AG04449 (cell line): ENCODE measurements at regions not wholly inside any gene's neighbourhood (a gene's known extent, or its start where the extent isn't known, plus 50 kb on each side); places are given as distances from the start of the nearest gene placed in this dataset.

Source experiments
- CTCF ChIA-PET: fragments of 350-600 bp; formaldehyde crosslinking; extraction: SDS; loops from one replicate; lab custom pipeline; 2021; ENCODE audit warnings: antibody characterized with exemption; lab: Yijun Ruan, JAX
- POLR2A ChIA-PET: fragments of 400-600, 350-600 bp; formaldehyde crosslinking; extraction: SDS; loops from one replicate; lab custom pipeline; 2020; ENCODE audit warnings: antibody characterized with exemption, inconsistent platforms; lab: Yijun Ruan, JAX
- DNase-seq: peaks from one replicate; pipeline ENCODE4 v3.0.0-alpha.2; 2010; ENCODE audit warnings: low read depth, low spot score
- H3K4me3 ChIP-seq: 2 replicates; pipeline ENCODE4 v1.5.1; 2011; ENCODE audit warnings: low read depth, mild to moderate bottlenecking, control low read depth, low read length
- TF ChIP-seq, protein P1 (sequence below): IDR thresholded peaks from one replicate; pipeline ENCODE4 v1.5.1; 2011; ENCODE audit warnings: mild to moderate bottlenecking, moderate library complexity, low read length, control low read depth, inconsistent platforms; ENCODE audit not compliant: insufficient read depth; ENCODE audit errors: missing control alignments

DNA sequence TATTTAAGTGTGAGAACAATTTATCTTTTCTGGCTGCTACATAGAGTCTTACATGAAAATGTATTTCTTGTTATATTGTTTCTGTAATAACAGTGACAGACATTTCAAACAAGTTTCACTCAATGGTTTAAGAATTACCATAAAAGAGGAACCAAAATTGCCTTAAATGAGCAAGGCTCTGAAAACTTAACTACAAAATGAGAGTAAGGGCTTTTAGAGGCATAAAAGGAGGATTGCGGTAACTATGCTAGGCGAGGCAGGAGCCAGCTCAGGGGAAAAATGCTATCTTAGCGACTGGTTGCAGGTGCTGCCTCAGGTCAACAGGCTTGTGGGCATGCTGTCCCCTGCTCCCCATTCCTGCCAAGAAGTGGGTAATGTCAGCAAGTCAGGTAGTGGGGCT, 81.7 kb upstream of the MSI2 start:
- H3K4me3 ChIP-seq = no peak overlapping the region
- CTCF ChIA-PET = no interaction called here
- TF ChIP-seq, protein P1, sequence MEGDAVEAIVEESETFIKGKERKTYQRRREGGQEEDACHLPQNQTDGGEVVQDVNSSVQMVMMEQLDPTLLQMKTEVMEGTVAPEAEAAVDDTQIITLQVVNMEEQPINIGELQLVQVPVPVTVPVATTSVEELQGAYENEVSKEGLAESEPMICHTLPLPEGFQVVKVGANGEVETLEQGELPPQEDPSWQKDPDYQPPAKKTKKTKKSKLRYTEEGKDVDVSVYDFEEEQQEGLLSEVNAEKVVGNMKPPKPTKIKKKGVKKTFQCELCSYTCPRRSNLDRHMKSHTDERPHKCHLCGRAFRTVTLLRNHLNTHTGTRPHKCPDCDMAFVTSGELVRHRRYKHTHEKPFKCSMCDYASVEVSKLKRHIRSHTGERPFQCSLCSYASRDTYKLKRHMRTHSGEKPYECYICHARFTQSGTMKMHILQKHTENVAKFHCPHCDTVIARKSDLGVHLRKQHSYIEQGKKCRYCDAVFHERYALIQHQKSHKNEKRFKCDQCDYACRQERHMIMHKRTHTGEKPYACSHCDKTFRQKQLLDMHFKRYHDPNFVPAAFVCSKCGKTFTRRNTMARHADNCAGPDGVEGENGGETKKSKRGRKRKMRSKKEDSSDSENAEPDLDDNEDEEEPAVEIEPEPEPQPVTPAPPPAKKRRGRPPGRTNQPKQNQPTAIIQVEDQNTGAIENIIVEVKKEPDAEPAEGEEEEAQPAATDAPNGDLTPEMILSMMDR = no peak
- DNase-seq = no peak
- POLR2A ChIA-PET = no interaction called here

DNA sequence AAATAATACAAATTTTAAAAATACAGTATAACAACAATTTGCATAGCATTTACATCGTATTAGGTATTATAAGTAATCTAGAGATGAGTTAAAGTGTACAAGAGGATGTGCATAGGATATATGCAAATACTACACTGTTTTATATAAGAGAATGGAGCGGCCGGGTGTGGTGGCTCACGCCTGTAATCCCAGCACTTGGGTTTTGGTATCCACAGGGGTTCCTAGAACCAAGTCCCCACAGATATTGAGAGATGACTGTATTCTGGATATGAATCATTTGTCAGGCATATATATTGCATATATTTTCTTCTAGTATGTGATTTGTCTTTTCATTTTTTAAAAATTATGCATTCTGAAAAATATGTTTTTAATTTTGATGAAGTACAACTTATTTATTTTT, 77.5 kb upstream of the MSI2 start:
- ChIA-PET CTCF (no interaction called here), POLR2A (no interaction called here)
- no peak overlapping the region for H3K4me3 ChIP-seq
- no peak for DNase-seq
- TF ChIP-seq, protein P1 = no peak

DNA sequence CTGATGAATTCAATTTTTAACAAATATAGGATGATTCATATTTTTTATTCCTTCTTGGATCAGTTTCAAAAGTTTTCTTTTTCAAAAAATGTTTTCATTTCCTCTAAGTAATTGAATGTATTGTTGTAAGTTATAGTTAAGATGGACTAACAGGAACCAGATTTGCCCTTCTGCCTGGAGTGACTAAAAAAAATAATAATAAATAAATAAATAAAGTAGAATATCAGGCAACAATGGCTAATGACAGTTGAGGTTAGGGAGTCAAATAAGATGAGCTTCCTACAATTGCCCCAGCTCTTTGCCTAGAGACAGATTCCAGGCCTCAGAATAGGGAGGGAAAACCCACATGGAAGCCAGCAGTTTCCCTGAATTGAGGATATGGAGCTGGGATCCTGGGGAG, 73.7 kb upstream of the MSI2 start:
- TF ChIP-seq, protein P1 = no peak
- no peak for DNase-seq
- ChIA-PET CTCF (interaction anchor here (1.2 kb wide), 1 partner anchor 563 kb away, joined by 3 read pairs; the partner anchor contains the start of gene CCDC182), POLR2A (no interaction called here)
- H3K4me3 ChIP-seq = no peak overlapping the region

DNA sequence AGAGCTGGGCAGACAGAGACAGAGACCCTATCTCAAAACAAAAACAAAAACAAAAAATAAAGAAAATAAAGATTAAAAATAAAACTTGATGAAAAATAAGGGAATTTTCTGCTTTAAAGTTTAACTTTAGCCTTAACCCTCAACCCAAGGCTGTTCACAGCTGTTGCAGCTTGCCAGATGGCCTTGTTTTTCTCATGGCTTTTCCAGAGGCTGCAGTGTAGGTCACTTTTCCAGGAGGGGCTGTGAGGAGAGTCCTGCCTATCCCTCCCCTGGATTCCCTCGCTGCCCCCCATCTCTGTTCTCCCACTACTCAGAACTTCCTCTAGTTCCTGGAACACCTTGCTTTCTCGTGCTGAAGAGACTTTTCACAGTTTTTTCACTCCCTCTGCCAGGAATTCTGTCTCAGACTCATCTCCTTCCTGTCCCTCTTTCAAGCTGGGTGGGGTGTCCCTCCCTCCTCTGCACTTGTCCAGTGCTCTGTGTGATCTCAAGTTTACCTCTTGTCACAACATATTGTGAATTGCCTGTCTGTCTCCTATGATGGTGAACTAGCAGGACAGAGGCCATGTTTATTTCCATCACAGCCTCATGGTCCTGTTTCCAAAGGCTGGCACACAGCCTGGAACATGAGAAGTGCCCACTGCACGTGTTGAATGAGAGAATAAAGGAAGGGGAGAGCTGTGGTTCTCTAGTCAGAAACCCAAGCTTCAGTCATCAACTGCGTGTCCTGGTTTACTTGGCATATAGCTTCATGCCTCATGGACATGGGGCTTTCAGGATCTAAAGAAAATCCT, 69.9 kb upstream of the MSI2 start:
- CTCF ChIA-PET = interaction anchor here (1.8 kb wide), 1 partner anchor 57 kb away, joined by 5 read pairs; no protein-coding TSS in a partner anchor
- POLR2A ChIA-PET = no interaction called here
- no peak overlapping the region for H3K4me3 ChIP-seq
- no peak for DNase-seq
- TF ChIP-seq, protein P1 = no peak

DNA sequence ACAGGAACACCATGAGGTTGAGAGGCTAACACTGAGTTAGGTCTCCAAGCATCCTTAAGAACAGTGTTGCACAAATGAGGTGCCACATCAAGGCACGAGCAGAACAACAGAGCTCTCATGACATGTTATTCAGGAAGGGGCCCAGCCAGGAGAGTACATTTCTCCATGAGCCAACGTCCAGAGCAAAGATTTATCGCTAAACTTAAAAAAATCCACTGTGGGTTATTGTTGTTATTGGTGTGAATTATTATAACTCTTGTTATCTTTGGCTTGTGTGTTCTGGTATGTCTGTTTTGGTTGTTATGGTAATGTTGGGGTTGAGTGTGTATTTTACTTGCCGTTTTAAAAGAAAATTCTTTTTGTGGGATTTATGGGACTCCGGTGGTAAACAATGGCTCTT, 68.9 kb upstream of the MSI2 start:
- CTCF ChIA-PET = interaction anchor here (1.8 kb wide), 1 partner anchor 56 kb away, joined by 5 read pairs; no protein-coding TSS in a partner anchor
- TF ChIP-seq, protein P1 = no peak
- POLR2A ChIA-PET = no interaction called here
- H3K4me3 ChIP-seq = no peak overlapping the region
- DNase-seq = no peak

DNA sequence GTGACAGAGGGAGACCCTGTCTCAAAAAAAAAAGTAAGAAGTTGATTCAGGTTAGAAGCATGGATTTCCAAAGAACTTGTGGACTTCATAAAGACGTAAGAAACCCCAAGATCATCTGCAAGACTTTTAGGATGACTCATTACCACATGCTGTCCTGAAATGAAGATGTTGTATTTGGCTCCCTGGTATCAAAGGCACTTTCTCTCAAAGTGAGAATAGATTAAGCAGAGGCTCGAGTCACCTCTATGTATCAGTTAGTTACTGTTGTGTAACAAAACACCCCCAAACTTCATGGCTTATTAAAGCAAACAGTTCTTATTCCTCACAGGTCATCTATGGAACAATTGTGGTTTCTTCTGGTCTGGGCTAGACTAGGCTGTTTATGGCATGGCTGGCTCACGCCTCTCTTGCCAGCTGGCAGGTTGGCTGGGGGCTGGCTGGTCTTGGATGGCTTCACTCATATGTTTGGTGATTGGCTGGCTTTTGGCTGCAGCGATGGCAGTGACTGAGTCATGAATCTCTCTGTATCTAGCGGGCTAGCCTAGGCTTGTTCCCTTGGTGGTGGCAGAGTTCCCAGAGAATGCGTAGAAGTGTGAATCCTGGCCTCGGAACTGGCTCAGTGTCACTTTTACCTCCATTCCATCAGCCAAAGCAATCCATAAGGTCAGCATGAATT, 60.4 kb upstream of the MSI2 start:
- ChIA-PET POLR2A (no interaction called here), CTCF (no interaction called here)
- TF ChIP-seq, protein P1 = no peak
- no peak overlapping the region for H3K4me3 ChIP-seq
- no peak for DNase-seq
